ENCODE measurements at regions not wholly inside any gene's neighbourhood (a gene's known extent, or its start where the extent isn't known, plus 50 kb on each side); places are given as distances from the start of the nearest gene placed in this dataset.

DNA sequence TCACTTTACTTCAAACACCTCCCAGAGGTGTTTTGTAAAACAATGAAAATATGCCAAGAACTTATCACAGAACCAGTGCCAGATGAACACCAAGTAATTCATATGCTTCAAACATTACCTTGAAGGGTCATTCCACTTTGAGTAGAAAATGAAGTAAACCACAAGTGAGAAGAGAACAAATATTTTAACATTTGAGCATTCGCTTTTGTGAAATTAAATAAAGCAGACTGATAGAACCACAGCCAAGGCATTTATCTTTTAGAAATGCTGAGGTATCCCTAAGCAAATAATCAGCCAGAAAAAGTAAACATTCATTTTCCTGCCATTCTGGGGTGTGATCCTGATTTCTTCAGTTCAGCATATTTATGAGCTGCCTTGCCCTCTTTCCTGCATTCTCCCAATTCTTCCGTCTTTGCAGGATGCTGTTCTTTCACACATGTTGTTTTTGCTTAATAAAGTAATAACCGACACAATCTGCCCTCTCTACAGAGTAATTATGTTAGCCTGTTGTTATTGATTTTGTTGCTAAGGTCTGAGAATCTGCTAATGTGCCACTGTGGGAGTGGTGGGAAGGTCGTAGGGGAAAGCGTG is 235.6 kb upstream of the TGFBR2 start:
- TF ChIP-seq, protein P1, sequence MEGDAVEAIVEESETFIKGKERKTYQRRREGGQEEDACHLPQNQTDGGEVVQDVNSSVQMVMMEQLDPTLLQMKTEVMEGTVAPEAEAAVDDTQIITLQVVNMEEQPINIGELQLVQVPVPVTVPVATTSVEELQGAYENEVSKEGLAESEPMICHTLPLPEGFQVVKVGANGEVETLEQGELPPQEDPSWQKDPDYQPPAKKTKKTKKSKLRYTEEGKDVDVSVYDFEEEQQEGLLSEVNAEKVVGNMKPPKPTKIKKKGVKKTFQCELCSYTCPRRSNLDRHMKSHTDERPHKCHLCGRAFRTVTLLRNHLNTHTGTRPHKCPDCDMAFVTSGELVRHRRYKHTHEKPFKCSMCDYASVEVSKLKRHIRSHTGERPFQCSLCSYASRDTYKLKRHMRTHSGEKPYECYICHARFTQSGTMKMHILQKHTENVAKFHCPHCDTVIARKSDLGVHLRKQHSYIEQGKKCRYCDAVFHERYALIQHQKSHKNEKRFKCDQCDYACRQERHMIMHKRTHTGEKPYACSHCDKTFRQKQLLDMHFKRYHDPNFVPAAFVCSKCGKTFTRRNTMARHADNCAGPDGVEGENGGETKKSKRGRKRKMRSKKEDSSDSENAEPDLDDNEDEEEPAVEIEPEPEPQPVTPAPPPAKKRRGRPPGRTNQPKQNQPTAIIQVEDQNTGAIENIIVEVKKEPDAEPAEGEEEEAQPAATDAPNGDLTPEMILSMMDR (IDR thresholded peaks at IDR 0.05; ENCODE audit: low read length, missing control alignments) = no peak
- DNase-seq (ENCODE audit: low read depth) = peak; percentile 50
- no peak overlapping the region for H3K4me3 ChIP-seq (replicated peaks; ENCODE audit: low read depth, low read length)

- no peak overlapping the region for H3K4me3 ChIP-seq (replicated peaks; ENCODE audit: low read depth, low read length)
- TF ChIP-seq, protein P1 (IDR thresholded peaks at IDR 0.05; ENCODE audit: low read length, missing control alignments) = no peak
- no peak for DNase-seq (ENCODE audit: low read depth)
Measured at GRCh38 chr3:30372837-30373236, 233.6 kb upstream of the TGFBR2 start.

GRCh38 chr3:30384546-30385072 is 221.8 kb upstream of the TGFBR2 start:
- TF ChIP-seq, protein P1 (IDR thresholded peaks at IDR 0.05; ENCODE audit: low read length, missing control alignments) = no peak
- DNase-seq (ENCODE audit: low read depth) = no peak
- no peak overlapping the region for H3K4me3 ChIP-seq (replicated peaks; ENCODE audit: low read depth, low read length)

GRCh38 chr3:30393079-30393478 is 213.3 kb upstream of the TGFBR2 start:
- no peak for DNase-seq (ENCODE audit: low read depth)
- no peak overlapping the region for H3K4me3 ChIP-seq (replicated peaks; ENCODE audit: low read depth, low read length)
- TF ChIP-seq, protein P1 (IDR thresholded peaks at IDR 0.05; ENCODE audit: low read length, missing control alignments) = no peak

GRCh38 chr3:30397030-30397429 is 209.4 kb upstream of the TGFBR2 start:
- TF ChIP-seq, protein P1 (IDR thresholded peaks at IDR 0.05; ENCODE audit: low read length, missing control alignments) = no peak
- no peak for DNase-seq (ENCODE audit: low read depth)
- no peak overlapping the region for H3K4me3 ChIP-seq (replicated peaks; ENCODE audit: low read depth, low read length)

DNA sequence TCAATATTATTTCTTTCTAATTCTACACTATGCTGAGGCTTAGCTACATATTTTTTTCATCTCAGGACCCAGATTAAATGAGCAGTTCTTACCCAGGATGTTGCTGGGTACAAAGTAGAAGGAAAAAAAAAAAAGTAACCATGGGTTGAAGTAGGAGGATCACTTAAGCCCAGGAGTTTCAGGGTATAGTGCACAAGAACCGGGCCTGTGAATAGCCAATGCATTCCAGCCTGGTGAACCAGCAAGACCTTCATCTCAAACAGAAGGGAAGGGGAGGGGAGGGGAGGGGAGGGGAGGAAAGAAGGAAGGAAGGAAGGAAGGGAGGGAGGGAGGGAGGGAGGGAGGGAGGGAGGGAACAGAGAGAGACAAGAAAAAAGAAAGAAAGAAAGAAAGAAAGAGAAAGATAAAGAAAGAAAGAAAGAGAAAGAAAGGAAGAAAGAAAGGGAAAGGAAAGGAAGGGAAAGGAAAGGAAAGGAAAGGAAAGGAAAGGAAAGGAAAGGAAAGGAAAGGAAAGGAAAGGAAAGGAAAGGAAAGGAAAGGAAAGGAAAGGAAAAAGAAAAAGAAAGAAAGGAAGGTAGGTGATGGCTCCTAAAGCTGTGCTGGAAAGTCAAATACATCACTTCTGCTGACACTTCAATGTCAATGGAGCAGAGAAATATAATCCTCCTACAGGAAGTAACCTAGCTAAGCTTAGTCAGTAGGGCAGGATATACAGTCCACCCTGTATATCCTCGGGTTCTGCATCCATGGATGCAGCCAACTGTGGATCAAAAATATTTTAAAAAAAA is 206.8 kb upstream of the TGFBR2 start:
- no peak overlapping the region for H3K4me3 ChIP-seq (replicated peaks; ENCODE audit: low read depth, low read length)
- TF ChIP-seq, protein P1 (IDR thresholded peaks at IDR 0.05; ENCODE audit: low read length, missing control alignments) = no peak
- peak; percentile 8 for DNase-seq (ENCODE audit: low read depth)
